Omental fat pad (tissue), 3 donors: ENCODE measurements at regions not wholly inside any gene's neighbourhood (a gene's known extent, or its start where the extent isn't known, plus 50 kb on each side); places are given as distances from the start of the nearest gene placed in this dataset.

Experiments used
- ATAC-seq: fragments of 150-250 bp; one replicate; pipeline ENCODE4 v1.9.1; 2016; ENCODE audit warnings: mild to moderate bottlenecking, moderate library complexity; ENCODE audit not compliant: low FRiP score
- DNase-seq: peaks from one replicate; pipeline ENCODE4 v3.0.0-alpha.2; 2019; ENCODE audit warnings: low spot score
- TF ChIP-seq, protein P1 (sequence below), 3 donors: fragments of 450-650 bp; IDR thresholded peaks; one replicate each; pipeline ENCODE4 v1.5.1; 2016 to 2017; ENCODE audit warnings: antibody characterized with exemption in 3 of 3, mild to moderate bottlenecking in 3 of 3, moderate library complexity in 2 of 3

DNA sequence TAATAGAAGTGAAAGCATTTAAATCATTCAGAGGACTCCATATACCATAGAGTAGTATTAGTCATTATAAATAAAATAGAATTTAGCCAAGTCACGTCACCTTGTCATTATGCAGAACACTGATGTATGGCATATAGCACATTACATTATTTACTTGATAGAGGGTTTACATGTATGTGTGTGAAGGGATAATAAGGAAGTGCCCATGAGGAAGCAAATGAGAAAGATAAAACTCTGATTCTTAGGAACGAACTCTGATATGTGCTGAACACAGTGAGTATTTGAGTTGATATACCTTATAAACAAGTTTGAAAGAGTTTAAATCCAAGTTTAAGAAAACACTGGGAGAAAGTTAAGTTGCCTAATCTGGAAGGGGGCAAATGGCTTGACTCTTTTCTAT, 160.5 kb upstream of the NDST3 start:
- ATAC-seq (no peak), DNase-seq (no peak)
- TF ChIP-seq, protein P1, sequence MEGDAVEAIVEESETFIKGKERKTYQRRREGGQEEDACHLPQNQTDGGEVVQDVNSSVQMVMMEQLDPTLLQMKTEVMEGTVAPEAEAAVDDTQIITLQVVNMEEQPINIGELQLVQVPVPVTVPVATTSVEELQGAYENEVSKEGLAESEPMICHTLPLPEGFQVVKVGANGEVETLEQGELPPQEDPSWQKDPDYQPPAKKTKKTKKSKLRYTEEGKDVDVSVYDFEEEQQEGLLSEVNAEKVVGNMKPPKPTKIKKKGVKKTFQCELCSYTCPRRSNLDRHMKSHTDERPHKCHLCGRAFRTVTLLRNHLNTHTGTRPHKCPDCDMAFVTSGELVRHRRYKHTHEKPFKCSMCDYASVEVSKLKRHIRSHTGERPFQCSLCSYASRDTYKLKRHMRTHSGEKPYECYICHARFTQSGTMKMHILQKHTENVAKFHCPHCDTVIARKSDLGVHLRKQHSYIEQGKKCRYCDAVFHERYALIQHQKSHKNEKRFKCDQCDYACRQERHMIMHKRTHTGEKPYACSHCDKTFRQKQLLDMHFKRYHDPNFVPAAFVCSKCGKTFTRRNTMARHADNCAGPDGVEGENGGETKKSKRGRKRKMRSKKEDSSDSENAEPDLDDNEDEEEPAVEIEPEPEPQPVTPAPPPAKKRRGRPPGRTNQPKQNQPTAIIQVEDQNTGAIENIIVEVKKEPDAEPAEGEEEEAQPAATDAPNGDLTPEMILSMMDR (IDR thresholded peaks at IDR 0.05), result no peak

DNA sequence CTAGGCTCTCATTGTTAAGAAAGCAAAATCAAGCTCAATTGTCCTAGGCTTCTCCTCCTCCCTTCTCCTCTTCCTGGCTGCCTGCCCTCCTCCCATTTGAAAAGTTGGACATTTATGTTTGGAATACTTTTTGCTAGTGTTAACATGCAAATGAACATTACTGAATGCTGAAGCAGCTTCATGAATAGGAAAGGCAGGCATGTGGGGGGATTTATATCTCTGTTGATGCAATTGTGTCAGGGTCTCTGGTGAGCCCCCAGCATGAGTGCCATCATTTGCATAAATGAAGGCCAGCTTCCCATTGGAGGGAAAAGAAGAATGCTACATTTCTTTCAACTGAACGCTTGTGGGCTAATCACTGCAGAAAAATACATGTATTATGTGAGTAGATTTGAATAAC, 160.1 kb upstream of the NDST3 start:
- TF ChIP-seq, protein P1 (IDR thresholded peaks at IDR 0.05), result no peak
- no peak for ATAC-seq
- no peak for DNase-seq

DNA sequence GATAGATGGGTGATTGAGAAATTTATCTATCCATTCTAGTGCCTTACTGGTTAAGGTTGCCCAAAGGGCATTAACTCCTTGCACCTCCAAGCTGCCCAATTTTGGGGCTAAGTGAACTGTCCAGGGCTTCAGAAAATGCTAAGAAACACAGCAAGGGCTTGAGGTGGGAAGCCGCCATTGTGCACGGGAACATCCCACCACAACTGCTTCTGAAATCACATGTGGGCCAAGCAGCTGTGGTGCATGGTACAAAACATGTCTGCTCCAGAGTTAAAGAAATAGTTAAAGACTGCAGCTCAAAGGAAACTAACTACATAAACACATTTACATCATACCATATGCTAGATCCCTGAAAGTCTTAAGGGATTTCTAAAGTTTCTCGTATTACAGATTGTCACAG, 144.3 kb upstream of the NDST3 start:
- DNase-seq, result no peak
- TF ChIP-seq, protein P1 (IDR thresholded peaks at IDR 0.05), result no peak
- ATAC-seq, result no peak

DNA sequence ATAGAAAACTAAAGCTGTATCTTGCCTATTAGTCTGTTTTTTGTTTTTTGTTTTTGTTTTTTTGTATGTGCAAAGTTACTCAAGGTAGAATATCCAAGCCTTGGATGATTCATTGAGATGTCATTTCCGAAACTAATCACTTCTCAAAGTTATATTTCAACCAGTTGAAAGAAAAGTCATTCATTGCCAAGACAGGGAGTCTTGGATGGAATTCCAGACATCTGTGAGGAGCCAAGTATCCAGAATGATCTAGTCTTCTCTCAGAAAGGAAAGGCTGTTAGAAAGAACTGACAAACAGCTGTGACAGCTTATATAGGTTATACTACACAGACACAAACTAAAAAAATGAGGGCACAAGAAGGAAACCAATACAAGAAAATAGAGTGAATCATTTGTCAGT, 141.1 kb upstream of the NDST3 start:
- ATAC-seq (no peak), DNase-seq (no peak)
- TF ChIP-seq, protein P1 (IDR thresholded peaks at IDR 0.05), result no peak

DNA sequence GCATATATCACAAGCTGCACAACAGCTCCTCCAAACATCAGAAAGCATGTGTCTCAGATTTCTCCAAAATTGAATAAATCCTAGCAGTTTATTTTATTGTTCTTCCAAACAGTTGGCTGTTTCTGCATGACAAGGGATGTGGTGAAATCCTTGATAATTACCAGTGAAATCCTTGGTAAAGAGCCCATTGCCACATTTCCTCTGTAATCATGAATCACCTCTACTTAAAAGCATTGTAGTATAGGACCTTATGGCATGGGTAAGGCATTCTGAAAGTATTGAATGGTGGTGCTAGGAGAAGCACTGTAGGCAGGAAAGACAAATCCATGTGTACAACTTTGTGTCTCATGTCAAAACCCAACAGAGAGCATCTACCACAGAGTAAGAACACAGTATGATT, 135.8 kb upstream of the NDST3 start:
- ATAC-seq, result no peak
- TF ChIP-seq, protein P1 (IDR thresholded peaks at IDR 0.05), result no peak
- DNase-seq, result no peak

DNA sequence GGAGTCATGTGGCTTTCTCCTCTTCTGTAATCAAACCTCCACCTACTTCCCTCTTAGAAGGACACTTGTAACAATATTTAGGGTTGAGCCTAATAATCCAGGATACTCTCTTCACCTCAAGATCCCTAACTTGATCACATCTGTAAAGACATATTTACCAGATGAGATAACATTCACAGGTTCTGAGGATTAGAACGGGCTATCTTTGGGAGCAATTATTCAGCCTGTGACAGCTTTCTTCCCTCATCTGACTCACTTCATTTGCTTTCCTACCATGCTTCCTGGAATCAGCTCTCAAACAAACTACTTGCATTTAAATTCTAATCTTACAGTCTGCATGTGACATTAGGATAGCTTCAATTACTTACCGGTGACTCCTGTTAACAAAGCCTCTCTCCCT, 133.5 kb upstream of the NDST3 start:
- no peak for DNase-seq
- no peak for ATAC-seq
- TF ChIP-seq, protein P1 (IDR thresholded peaks at IDR 0.05), result no peak

DNA sequence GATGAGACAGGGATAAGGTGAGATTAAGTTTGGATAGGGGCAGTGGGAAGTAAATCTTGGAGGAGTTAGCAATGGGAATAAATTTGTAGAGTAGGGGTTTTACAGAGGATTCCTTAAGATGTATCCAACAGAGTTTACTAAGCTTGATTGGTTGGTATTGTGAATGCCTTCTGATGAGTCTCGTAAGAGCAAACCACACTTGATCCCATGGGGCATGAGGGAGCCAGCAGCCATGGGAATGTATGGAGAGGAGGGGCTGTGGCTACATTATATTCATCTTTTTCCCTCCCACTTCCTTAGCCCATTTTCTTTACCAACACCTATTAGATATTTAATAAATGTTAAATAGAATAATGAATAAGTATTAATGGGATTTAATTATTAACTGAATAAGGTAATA, 126.6 kb upstream of the NDST3 start:
- TF ChIP-seq, protein P1 (IDR thresholded peaks at IDR 0.05), result no peak
- ATAC-seq, result no peak

More for the DNA sequence above, 126.6 kb upstream of the NDST3 start:
- DNase-seq, result no peak
